Stimulated activated CD4-positive, alpha-beta T cell treated with anti-CD3 and anti-CD28 coated beads, Interleukin-15, amount 100 ng/mL, for 24 hours (primary cell): ENCODE measurements at regions not wholly inside any gene's neighbourhood (a gene's known extent, or its start where the extent isn't known, plus 50 kb on each side); places are given as distances from the start of the nearest gene placed in this dataset.
"Not testable (repeated sequence)": the region's sequence is repeated elsewhere in the genome, so short reads cannot be mapped to it uniquely, and the experiment has no call there.

Source experiments
- DNase-seq: peaks from one replicate; pipeline ENCODE4 v3.0.0-alpha.2; 2020

GRCh38 chr10:60508037-60508436, 118.4 kb upstream of the ANK3 start:
- no peak for DNase-seq

GRCh38 chr10:60502621-60503020, 112.9 kb upstream of the ANK3 start:
- no peak for DNase-seq

GRCh38 chr10:60498985-60499384, 109.3 kb upstream of the ANK3 start:
- DNase-seq, result no peak

- DNase-seq, result no peak
Observed at GRCh38 chr10:60497364-60497763, 107.7 kb upstream of the ANK3 start.

DNA sequence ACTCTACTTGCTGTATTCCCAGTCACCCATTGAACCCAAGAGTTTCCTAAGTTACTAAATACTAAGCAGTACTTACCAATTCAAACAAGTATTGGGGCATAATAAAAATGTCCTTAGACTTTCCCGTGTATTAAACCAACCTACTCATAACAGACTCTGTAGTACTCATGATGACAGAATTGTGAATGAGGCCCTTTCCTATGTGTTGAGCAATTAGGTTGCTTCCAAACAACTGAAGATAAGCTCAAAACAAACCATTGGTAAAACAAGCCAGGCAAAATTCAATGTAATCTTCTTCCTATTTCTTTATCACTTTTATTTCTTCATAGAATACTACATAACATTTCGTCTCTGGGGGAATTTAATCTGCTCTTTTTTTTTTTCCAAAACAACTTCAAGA, 106.5 kb upstream of the ANK3 start:
- DNase-seq, result no peak

DNA sequence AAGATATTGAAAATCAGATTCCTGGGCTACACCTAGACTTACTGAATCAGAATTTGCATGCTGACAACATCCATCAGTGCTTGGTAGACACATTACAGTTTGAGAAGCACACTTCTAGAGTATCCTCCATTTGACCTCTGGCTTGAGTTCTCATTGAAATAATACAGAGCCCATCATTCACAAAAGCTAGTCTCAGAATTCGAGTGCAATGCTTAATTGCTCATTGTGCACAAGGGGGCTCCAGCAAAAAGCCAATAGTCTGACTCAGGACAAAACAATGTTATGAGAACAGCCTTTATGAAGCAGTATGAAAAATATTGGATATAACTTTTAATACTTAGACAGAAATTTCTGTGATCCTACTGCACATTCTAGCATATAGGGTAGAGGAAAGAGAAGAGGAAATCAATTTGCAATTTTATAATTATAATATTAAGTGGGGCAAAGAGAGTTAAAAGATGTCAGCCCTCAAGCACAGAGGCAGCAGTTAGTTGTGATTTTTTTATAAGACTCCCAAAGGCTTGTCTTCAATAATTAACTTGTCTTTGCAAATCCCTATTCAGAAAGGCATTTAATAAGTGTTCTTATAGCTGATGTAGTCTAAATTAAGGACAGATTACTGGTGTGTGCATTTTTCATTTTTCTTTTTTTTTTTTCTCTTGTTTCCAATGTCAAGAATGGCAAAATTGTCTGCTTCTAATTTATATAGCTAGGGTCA, 105.8 kb upstream of the ANK3 start:
- DNase-seq, result no peak

GRCh38 chr10:60494774-60495173, 105.1 kb upstream of the ANK3 start:
- no peak for DNase-seq

- DNase-seq, result no peak
Observed at GRCh38 chr10:60491162-60491561, 101.5 kb upstream of the ANK3 start.

DNA sequence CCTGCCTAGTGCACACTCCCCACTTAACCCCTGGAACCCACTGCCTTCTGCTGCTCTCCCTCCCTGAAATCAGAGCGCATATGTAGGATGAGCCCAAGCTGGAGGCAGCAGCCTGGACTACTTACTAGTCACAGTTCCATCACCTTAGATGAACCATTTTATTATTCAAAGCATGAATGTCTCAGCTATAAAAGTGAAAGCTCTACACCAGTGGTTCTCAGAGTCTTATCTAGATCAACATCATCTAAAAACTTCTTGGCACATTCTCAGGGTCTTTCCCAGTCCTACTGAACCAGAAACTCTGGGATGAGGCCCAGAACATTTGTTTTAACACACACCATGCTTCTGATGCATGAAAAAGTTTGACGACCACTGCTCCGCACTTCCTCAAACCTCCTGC, 100.3 kb upstream of the ANK3 start:
- DNase-seq, result no peak

DNA sequence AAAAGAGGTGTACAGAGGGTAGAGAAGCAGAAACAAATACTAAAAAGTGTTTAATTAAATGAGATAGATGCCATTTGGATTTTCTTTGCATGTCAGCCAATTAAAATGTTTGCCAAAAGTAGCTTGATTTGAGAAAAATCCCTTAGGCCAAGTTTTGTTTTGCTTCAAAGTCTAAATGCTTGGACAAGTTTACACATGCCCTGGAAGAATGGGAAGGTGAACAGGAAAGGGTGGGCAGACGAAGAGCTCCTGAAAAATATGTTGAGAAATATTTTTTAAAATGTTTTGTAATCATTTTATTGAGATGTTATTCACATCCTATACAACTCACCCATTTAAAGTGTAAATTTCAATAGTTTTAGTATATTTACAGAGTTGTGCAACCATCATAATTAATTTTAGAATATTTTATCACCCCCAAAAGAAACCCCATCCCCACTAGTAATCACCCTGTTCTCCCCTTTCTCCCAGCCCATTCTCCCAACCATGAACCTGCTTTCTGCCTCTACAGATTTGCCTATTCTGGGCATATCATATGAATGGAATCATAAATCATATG, 98.5 kb upstream of the ANK3 start:
- no peak for DNase-seq

DNA sequence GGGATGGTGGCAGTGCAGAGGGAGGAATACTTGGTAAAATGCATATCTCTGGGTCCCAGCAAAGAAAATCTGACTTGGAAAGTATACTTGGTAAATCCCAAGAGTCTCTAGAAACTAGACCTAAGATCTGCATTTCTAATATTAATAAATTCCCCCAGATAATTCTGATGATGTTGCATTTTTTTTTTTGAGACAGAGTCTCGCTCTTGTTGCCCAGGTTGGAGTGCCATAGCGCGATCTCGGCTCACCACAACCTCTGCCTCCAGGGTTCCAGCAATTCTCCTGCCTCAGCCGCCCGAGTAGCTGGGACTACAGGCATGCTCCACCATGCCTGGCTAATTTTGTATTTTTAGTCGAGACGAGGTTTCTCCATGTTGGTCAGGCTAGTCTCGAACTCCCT, 97.9 kb upstream of the ANK3 start:
- no peak for DNase-seq

DNA sequence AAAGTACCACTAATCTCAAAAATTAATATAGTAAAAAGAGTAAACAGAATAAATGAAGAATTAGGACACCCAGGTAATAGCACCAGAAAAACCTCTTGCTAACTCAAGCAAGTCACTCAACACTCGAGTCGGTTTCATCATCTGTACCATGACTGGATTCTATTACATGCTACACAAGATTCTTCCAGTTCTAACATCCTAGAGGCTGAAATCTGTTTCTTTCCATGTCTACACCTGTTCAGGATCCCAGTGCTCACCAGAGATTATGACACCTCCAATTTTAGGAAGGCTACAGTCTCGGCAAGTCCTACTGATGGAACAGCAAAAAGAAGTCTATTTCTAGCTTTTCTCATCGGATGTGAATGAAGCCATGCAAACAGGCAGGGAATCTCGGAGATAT, 95.3 kb upstream of the ANK3 start:
- no peak for DNase-seq

GRCh38 chr10:60480865-60481563, 91.3 kb upstream of the ANK3 start:
- DNase-seq, result no peak

GRCh38 chr10:60479305-60480020, 89.8 kb upstream of the ANK3 start:
- no peak for DNase-seq

DNA sequence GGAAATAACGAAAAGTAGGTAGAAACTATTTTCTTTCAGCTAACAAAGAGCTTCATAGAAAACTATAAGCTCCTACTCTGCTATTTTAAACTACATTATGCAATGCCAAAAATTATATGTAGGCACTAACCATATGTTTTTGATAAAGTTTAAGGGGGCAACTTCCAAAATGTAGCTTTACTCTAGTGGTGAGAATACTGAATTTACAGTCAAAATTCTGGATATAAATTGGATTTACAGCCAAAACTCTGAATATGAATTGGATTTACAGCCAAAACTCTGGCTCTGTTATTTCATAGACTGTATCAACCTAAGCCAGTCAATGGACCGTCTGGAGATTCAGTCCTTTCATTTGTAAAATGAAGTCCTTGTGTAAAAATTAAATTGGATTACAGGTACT, 86.8 kb upstream of the ANK3 start:
- DNase-seq, result no peak

- no peak for DNase-seq
Observed at GRCh38 chr10:60473557-60473956, 83.9 kb upstream of the ANK3 start.

GRCh38 chr10:60470091-60470490, 80.4 kb upstream of the ANK3 start:
- DNase-seq, result no peak

GRCh38 chr10:60469147-60469546, 79.5 kb upstream of the ANK3 start:
- not testable (repeated sequence) for DNase-seq

GRCh38 chr10:60467202-60467546, 77.5 kb upstream of the ANK3 start:
- no peak for DNase-seq

DNA sequence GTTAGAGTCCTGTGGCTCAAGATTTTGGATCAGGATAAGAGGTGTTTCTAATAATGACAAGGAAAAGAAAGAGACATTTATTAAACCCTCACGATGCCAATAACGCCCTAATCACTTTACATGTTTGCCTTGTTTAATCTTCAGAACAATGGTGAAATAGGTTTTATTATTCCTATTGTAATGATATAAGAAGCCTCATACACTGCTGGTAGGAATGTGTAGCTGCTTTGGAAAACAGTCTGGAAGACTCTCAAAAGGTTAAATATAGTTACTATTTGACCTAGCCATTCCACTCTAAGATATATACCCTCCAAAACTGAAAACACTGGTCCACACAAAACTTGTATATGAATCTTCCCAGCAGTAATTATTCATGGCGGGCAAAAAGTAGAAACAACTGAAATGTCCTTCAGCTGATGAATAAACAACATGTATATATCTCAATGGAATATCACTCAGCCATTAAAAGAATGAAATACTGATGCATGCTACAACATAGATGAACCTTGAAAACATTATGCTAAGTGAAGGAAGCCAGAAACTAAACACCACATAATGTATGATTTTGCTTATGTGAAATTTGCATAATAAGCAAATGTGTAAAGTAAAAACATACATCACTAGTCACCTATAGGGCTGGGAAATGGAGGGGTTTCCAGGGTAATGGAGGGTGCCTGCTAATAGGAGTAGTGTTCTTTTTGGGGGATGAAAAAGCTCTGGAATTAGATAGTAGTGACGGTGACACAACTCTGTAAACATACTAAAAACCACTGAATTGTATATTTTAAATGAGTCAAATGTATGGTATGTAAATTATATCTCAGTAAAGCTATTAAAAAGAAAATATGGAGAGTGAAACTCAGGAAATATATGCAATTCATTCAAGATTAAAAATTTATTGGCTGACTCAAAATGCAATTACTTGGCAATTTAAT, 76.9 kb upstream of the ANK3 start:
- DNase-seq, result no peak

DNA sequence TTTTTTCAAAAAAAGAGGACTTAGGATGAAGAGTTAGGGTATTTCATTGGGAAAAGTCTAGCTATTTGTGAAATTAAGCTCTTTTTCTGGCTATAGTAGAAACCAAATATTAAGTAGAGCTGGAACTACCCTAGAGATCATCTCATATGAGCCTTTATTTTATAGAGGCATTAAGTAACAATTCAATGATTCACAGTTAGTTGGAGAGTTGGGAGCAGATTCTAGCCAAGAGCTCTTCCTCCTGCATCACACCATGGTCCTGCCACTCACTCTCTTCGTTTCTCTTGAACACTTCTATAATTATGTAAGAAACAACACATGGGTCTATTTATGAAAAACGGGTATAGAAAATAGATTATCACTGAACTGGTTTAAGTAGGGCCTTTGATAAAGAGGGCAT, 76.1 kb upstream of the ANK3 start:
- DNase-seq, result no peak

DNA sequence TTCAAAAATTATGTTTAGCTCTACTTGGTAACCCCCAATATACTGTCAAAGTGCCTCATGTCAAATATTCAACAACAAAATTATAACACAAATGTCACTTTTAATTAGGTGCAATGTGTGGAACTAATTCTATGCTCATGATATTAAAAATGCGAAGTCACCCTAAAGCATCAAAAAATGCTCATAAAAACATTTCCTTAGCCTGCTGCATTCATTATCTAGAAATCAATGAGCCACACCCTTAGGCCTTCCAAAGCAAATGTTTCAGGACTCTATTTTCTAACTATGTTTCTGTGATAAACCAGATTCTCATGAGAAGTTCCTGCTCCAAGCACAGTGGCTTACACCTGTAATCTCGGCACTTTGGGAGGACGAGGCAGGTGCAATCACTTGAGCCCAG, 75.0 kb upstream of the ANK3 start:
- DNase-seq, result no peak

DNA sequence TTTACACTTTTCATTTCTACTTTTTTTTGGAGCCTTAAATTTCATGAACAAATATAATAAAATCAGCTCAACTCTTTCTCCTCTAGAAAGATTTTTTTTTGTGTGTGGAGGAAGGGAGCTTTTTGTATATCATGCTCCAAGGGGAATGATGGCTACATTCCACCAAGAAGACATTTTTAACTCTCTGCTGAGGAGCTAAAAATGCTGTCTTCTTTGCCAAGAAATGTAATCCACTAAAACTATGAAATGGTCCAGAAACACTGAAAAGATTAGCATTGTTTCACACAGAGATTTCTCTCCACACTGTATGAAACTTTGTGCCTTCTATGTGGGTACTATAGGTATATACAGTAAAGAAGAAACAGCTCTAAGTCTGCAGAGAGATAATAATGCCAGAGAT, 74.1 kb upstream of the ANK3 start:
- DNase-seq, result no peak
